GM18907 (cell line): ENCODE measurements at regions not wholly inside any gene's neighbourhood (a gene's known extent, or its start where the extent isn't known, plus 50 kb on each side); places are given as distances from the start of the nearest gene placed in this dataset.
"Not testable (repeated sequence)": the region's sequence is repeated elsewhere in the genome, so short reads cannot be mapped to it uniquely, and the experiment has no call there.

ENCODE experiments used
- ATAC-seq: cut with Tn5 transposase; IDR thresholded peaks from one replicate; pipeline ENCODE4 v1.9.1; 2021; ENCODE audit warnings: mild to moderate bottlenecking, moderate library complexity; ENCODE audit not compliant: unreplicated experiment

- ATAC-seq, result no peak
Measured at GRCh38 chr1:3989465-3989864, 89.4 kb upstream of the C1orf174 start.

- no peak for ATAC-seq
Measured at GRCh38 chr1:3992103-3992556, 92.1 kb upstream of the C1orf174 start.

DNA sequence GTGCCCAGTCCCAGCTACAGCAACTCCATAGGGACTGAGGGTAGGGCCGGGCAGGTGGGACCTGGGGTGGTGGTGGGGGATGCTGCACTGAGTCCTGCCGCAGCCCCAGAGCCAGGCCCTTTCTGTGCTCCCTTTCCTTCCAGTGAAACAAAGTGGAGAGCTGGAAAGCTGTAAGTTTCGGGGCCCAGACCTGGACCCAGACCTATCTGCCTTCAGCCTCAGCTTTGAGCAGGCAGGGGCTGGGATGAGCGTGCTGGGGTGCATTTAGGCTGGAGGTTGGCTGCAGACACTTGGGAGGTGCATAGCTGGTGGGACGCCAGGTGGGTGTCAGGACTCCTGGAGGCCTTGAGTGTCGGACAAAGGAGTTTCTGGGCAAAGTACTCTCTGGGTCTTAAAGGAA is 92.7 kb upstream of the C1orf174 start:
- no peak for ATAC-seq

GRCh38 chr1:3993619-3994375 is 93.7 kb upstream of the C1orf174 start:
- ATAC-seq, result no peak

DNA sequence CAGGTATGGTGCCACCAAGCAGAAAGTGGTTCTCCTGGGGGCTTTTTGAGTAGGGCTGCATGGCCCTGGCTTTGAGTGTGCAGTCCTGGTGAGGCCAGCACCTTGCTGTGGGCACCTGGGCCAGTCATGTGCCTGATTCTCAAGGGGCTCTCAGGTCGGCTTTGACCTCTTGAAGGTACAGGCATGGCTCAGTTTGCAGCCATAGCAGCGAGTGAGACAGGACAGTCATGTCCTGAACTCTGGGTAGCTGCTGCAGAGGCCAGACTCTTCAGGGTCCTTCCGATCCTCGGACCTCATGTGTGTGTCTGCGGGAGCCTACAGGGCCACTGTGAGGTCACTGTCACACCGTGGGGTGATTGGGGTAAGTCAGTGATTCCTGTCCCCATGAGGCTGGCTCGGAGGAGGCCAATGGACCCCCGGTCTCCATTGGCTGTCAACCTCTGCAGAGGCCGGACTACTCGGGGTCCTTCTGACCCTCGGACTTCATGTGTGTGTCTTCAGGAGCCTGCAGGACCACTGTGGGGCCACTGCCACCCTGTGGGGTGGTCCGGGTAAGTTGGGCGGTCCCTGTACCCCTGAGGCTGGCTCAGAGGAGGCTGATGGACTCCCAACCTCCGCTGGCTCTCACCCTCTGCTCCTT is 95.2 kb upstream of the C1orf174 start:
- no peak for ATAC-seq

- no peak for ATAC-seq
Measured at GRCh38 chr1:3996846-3997705, 97.0 kb upstream of the C1orf174 start.

DNA sequence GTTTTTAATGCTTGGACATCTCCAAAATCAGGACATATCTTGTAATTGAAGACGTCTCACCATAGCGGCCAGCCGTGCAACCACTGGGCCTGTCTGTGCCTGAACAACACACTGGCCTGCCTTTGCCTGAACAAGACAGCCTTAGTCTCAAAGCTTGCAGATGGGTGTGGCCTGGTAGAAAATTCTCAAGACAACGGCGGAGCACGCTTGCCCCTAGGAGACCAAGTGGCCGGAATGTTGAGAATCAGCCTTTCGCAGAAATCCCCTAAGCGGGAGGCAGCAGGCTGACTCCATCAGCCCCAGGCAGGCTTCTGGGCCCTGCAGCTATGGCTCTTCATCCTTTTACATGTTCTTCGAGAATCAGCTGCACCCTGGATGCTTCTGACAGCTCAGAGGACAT is 98.0 kb upstream of the C1orf174 start:
- no peak for ATAC-seq

DNA sequence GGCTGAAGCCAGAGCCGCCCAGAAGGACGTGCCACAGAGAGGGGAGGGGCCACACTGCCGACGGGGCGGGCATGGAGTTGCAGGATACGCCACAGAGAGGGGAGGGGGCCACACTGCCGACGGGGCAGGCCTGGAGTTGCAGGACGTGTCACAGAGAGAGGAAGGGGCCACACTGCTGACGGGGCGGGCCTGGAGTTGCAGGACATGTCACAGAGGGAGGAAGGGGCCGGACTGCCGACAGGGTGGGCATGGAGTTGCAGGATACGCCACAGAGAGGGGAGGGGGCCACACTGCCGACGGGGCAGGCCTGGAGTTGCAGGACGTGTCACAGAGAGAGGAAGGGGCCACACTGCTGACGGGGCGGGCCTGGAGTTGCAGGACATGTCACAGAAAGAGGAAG is 99.4 kb upstream of the C1orf174 start:
- not testable (repeated sequence) for ATAC-seq

DNA sequence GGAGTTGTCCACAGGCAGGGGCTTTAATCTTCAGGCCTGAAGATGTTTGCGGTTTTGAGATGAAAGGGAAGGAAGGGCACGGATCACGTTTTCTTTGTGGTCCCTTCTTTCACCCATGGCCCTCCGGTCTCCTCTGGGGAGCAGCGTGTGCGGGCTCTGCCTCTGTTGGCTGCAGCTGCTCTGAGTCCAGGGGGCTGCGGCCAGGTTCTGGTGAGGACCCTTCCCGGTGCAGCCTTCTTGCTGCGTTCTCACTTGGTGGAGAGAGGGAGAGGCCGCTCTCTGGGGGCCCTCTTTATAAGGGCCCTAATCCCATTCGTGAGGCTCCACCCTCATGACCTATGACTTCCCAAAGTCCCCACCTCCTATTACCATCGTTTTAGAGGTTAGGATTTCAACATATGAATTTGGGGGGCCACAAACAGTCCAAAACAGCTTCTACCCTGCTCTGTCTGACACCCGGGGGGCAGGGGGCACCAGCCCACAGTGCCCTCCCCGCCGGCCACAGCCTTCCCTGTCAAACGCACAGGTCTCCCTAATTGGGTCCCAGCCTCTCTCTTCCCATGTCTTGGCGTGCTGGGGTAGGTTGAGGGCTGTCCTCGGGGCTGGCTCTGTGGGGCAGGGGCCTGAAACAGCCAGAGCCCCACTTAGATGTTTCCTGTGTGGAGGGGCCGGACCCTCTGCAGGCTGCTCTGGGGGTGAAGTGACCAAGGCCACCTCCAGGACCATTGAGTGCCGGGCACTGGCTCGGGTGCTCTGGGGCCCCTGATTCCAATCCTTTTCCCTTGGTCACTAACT is 100.1 kb upstream of the C1orf174 start:
- no peak for ATAC-seq

DNA sequence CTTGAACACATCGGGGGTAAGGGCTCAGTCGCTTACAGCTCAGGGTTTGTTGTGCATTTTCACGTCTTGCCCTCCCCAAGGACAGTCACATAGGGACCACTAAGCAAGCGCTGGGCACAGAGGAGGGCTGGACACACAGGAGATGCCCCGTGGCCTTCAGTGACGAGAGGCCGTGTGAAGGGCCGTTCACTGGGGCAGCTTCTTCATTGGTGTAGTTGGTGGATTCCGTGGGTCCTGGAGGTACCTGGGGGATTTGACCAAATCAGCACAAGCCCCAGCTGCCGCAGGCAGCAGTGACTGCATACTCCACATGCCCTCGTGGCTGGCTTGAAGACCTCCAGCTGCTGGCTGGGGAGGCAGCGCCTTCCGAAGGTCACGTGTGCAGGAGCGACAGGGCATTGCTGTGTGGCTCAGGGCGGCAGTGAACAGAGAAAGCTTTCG is 100.8 kb upstream of the C1orf174 start:
- no peak for ATAC-seq

- no peak for ATAC-seq
Measured at GRCh38 chr1:4001461-4001860, 101.4 kb upstream of the C1orf174 start.

DNA sequence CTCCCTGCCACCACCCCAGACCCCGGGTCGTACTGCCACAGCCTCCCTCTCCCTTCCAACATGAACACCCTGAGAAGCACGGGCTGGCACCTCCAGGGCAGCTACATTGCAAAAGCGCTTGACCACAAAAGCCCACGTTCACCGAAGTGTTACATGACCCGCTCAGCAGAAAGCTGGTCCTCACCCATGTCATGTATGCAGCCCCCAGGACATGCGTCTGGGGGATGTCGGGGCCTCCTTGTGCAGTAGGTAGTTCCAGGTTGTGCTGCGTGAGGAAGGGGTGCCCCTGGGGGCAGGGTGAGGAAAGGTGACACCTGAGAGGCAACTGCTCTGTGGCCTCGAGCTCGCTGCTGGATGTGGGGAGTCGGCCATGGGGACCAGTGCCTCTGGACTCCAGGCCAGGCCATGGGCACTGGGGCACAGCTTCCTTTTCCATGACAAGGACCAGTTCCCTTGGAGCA is 102.0 kb upstream of the C1orf174 start:
- ATAC-seq, result no peak

DNA sequence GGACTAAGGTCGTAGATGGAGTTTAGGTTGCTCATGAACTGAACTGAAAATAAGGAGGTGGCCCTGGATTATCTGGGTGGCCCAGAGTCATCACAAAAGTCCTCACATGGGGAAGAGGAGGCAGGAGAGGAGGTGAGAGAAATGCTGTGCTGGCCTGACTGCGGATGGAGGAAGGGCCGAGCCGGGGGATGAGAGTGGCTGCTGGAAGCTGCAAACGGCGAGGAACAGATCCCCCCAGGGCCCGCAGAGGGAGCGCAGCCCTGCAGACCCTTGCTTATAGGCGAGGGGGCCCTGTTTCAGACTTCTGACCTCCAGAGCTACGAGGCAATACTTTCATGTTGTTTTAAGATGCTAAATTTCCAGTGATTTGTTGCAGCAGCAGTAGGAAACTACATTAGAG is 102.7 kb upstream of the C1orf174 start:
- ATAC-seq, result no peak

DNA sequence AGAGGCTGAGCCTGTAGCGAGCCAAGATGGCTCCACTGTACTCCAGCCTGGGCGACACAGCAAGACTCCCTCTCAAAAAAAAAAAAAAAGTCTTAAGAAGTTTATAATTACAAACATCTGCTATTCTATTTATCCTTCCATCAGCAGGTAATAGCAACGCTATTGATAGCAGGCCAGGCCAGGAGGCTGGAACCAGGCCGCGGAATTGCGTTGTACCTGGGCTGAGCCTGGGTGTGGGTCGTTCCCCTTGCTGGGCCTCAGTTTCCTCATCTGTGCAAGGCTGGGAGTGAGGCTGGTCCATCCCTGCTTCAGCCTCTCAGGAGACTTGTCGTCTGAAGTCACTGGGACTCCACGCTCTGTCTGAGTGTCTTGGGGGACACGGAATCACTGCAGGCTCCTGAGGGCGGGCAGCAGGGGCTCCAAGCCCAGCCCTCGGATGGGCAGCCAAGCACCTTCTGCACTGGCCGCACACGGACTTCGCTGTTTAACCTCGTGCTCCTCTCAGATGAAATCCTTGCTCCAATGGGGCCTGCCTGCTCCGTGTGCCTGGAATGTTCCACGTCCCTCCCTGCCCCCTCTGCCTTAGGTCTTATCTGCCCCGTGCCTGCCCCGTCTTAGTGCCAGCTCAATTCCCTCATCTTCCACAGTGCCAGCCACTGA is 103.9 kb upstream of the C1orf174 start:
- no peak for ATAC-seq

DNA sequence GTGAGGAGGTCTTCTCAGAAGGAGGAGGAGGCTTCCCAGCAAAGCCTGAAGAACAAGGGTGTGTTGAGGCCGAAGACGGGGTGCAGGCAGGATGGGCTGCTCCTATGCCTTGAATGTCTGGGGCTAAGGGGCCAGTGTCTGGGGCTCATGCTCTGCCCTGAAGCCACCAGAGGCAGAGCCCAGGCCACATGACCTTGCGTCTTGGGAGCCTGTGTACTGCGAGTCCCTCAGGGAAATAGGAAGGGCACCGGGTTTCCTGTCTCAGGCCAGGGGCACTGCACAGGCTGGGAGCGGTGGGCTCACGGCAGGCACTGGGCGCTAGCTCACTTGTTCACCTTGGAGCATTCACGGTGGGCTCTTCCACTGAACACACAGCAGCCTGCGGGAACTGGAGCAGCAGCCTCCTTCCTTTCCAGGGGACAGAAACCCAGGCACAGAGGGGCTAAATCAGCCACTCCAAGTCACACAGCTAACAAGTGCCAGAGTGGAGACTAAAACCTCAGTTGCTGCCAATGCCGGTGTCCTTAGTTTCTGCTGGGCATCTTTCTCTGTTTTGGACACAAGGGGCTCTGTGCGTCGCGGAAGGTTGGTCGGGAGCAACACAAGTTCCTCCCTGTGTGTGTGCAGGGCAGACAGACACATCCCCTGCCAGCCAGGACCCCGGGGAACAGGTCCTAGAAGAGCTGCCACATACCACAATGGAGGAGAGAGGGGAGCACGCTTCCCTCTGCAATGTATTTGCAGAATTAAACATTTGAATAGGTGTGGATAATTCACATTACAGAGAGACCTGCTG is 104.8 kb upstream of the C1orf174 start:
- ATAC-seq, result no peak

GRCh38 chr1:4005431-4005830 is 105.4 kb upstream of the C1orf174 start:
- ATAC-seq, result no peak

DNA sequence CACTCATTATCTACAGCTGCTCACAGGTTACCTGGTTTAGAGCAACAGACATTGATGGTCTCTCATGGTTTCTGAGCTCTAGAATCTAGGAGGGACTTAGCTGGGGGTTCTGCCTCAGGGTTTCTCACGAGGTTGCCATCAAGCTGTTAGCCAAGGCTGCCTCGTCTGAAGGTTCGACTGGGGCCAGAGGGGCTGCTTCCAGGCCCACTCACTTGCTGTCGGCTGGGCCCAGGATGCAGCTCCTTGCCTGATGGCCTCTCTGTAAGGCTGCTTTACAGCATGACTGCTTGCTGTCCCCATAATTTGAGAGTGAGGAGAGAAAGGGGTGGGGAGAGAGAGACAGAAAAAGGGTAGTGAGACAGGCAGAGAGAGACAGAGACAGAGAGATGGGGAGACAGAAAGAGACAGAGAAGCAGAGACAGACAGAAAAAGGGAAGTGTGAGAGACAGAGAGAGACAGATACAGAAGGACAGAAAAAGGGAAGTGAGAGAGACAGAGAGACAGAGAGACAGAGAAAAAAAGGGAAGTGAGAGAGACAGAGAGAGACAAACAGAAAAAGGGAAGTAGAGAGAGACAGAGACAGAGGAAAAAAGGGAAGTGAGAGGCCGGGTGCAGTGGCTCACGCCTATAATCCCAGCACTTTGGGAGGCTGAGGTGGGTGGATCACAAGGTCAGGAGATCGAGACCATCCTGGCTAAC is 106.8 kb upstream of the C1orf174 start:
- ATAC-seq, result no peak

GRCh38 chr1:4010284-4010683 is 110.2 kb upstream of the C1orf174 start:
- ATAC-seq, result no peak
